Spleen (tissue), 11 donors: ENCODE measurements at regions not wholly inside any gene's neighbourhood (a gene's known extent, or its start where the extent isn't known, plus 50 kb on each side); places are given as distances from the start of the nearest gene placed in this dataset.

Source experiments
- DNase-seq: peaks from one replicate; pipeline ENCODE4 v3.0.0-alpha.2; 2020
- H3K27ac ChIP-seq, 8 donors: fragments of 200-600 bp; sonication (generic) in 7 of 8; 1 replicate in 4 of 8; 2 replicates in 4 of 8; pipeline versions ENCODE4 v1.5.0 to v1.8.0; 2016 to 2021; ENCODE audit warnings: inconsistent platforms in 4 of 8, mild to moderate bottlenecking in 4 of 8, moderate library complexity in 1 of 8
- H3K27me3 ChIP-seq, 7 donors: fragments of 200-600 bp; sonication (generic) in 6 of 7; replicated peaks in 1 of 7; 1 replicate in 4 of 7; 2 replicates in 3 of 7; pipeline versions ENCODE4 v1.5.0 to v1.8.0; 2016 to 2021; ENCODE audit warnings: inconsistent platforms in 3 of 7, mild to moderate bottlenecking in 1 of 7
- H3K36me3 ChIP-seq, 6 donors: fragments of 200-600 bp; sonication (generic) in 5 of 6; 1 replicate in 4 of 6; 2 replicates in 2 of 6; pipeline versions ENCODE4 v1.5.0 to v1.8.0; 2016 to 2021; ENCODE audit warnings: inconsistent platforms in 2 of 6
- H3K4me1 ChIP-seq, 6 donors: fragments of 200-600 bp; sonication (generic) in 5 of 6; 1 replicate in 3 of 6; 2 replicates in 3 of 6; pipeline versions ENCODE4 v1.5.0 to v1.8.0; 2016 to 2021; ENCODE audit warnings: inconsistent platforms in 3 of 6
- H3K4me3 ChIP-seq, 8 donors: fragments of 200-600 bp; sonication (generic) in 7 of 8; 1 replicate in 4 of 8; 2 replicates in 4 of 8; pipeline versions ENCODE4 v1.5.0 to v1.8.0; 2016 to 2021; ENCODE audit warnings: inconsistent platforms in 4 of 8, mild to moderate bottlenecking in 4 of 8, moderate library complexity in 2 of 8
- H3K9me3 ChIP-seq, 8 donors: fragments of 200-600 bp; sonication (generic) in 7 of 8; 1 replicate in 4 of 8; 2 replicates in 4 of 8; pipeline versions ENCODE4 v1.5.0 to v1.8.0; 2016 to 2021; ENCODE audit warnings: inconsistent platforms in 4 of 8
- POLR2A ChIP-seq, 3 donors: fragments of 450-650 bp; IDR thresholded peaks; one replicate each; pipeline ENCODE4 v1.5.1; 2017; ENCODE audit warnings: antibody characterized with exemption in 3 of 3, mild to moderate bottlenecking in 1 of 3
- POLR2AphosphoS5 ChIP-seq, 3 donors: sonication (generic); formaldehyde crosslinking; IDR thresholded peaks; one replicate each; pipeline ENCODE4 v1.5.1; 2017; ENCODE audit warnings: antibody characterized with exemption in 3 of 3
- WGBS, 5 donors: extraction: QIAGEN DNeasy Blood & Tissue Kit in 3 of 5; methylation state at CpG; one replicate each; pipeline versions ENCODE4 v1.1.5 to v1.1.7; 2013 to 2018; 5-methylcytosine and 5-hydroxymethylcytosine counted together
- intact Hi-C: fragments of 100-400 bp; cut with DNase I; formaldehyde crosslinking; loops from one replicate; pipeline ENCODE4 v1.15.0; 2023; ENCODE audit warnings: low total_unique reads
- TF ChIP-seq, protein P1 (sequence below), 11 experiments: fragments of 200-600 bp in 7 of 11; fragments of 450-650 bp in 4 of 11; sonication (generic) in 4 of 11; IDR thresholded peaks in 8 of 11; conservative IDR thresholded peaks in 3 of 11; 1 replicate in 7 of 11; 2 replicates in 4 of 11; pipeline versions ENCODE4 v1.4.0 to v1.8.0; 2016 to 2021; ENCODE audit warnings: antibody characterized with exemption in 11 of 11, inconsistent platforms in 4 of 11, mild to moderate bottlenecking in 1 of 11
- donor health status: healthy with polysubstance abuse.
- donor health status: DM: no; HTN: no; CAD: no; lungs with moderate emphysema.
- donor health status: DM: no; HTN: no; CAD: no.
- donor health status: Bipolar disorder and iron deficiency.
- donor health status: healthy.
- donor health status: DM: no; HTN: no; CAD: no.
- donor health status: DM: yes; HTN: yes; CAD: no.

DNA sequence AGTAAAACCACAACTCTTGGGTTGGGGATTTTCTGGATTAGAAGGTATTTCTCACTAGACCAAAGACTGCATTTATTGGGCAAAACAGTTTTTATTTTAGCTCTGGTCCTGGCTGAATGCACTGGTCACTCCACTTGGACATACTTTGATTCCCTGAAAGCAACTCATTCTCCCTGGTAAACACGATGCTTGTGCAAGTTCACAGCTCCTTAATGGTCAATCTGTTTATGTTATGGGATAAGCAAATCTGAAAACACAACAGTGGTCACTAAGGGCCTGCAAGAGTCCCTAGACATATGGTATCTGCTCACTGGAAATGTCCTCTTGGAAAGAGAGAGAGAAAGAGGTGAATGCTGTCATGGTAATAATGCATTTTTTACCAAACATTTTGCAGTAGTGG is 559.8 kb downstream of the CDH26 start:
- Histone ChIP-seq H3K4me1 (no peaks in the 10 kb centered on the region), H3K4me3 (no peak overlapping the region), H3K36me3 (no peaks in the 10 kb centered on the region), H3K27me3 (no peaks in the 10 kb centered on the region), H3K9me3 (peaks cover 0 to 7% (median 0%) of the 10 kb centered on the region in 8 donors), H3K27ac (no peak overlapping the region)
- WGBS, 5 donors, result 80 to 87% (median 83%) methylated on average over 1 of the region's 1 CpG
- TF ChIP-seq POLR2A (IDR thresholded peaks at IDR 0.05) (no peak), POLR2AphosphoS5 (IDR thresholded peaks at IDR 0.05) (no peak)
- TF ChIP-seq, protein P1, sequence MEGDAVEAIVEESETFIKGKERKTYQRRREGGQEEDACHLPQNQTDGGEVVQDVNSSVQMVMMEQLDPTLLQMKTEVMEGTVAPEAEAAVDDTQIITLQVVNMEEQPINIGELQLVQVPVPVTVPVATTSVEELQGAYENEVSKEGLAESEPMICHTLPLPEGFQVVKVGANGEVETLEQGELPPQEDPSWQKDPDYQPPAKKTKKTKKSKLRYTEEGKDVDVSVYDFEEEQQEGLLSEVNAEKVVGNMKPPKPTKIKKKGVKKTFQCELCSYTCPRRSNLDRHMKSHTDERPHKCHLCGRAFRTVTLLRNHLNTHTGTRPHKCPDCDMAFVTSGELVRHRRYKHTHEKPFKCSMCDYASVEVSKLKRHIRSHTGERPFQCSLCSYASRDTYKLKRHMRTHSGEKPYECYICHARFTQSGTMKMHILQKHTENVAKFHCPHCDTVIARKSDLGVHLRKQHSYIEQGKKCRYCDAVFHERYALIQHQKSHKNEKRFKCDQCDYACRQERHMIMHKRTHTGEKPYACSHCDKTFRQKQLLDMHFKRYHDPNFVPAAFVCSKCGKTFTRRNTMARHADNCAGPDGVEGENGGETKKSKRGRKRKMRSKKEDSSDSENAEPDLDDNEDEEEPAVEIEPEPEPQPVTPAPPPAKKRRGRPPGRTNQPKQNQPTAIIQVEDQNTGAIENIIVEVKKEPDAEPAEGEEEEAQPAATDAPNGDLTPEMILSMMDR (IDR thresholded peaks at IDR 0.05 in 8 of 11, conservative IDR thresholded peaks at IDR 0.05 in 3 of 11), result no peak
- intact Hi-C loops, result no loop called here
- no peak for DNase-seq

DNA sequence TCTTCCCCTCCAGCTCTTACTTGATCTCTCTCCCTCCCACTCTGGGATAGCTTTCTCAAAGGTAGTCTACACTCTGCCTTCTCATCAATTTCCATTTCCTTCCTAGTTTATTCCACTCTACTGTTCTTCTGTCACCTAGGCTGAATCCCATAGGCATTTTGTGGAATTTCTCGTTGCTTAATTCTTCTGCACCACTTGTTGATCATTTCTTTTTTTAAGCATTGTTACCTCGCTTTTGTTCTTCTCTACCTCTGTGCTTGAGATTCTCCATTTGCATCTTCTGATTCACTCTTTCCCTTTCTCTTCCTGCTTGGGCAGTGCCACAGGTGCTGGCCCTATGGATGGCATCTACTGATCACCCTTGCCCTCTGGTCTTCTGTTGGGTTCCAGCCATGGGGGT is 567.2 kb downstream of the CDH26 start:
- Histone ChIP-seq H3K4me1 (no peaks in the 10 kb centered on the region), H3K27ac (no peak overlapping the region), H3K27me3 (no peaks in the 10 kb centered on the region), H3K4me3 (no peak overlapping the region), H3K9me3 (no peaks in the 10 kb centered on the region), H3K36me3 (no peaks in the 10 kb centered on the region)
- intact Hi-C loops, result no loop called here
- WGBS, 5 donors, result 81 to 91% (median 84%) methylated on average over 2 of the region's 2 CpGs
- no peak for DNase-seq
- TF ChIP-seq POLR2AphosphoS5 (IDR thresholded peaks at IDR 0.05) (no peak), POLR2A (IDR thresholded peaks at IDR 0.05) (no peak)
- TF ChIP-seq, protein P1 (IDR thresholded peaks at IDR 0.05 in 8 of 11, conservative IDR thresholded peaks at IDR 0.05 in 3 of 11), result no peak

DNA sequence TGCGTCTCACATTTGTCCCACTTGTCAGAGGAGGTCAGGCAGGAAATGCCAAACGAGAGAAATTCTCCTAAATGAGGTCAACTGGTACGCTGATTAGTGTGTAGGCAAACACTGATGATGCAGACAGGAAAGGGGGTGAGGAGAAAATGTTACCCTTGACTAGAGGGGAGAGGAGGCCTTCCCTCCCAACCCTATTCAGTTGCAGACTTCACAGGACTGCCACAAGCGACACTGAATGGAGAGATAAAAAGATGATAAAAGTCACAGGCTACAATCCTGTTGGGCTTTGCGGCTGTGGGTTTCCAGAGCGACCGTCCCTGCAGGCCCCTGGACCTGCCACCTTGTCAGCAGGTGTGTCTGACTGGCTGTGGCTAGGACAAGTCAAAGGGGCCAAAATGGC is 569.4 kb downstream of the CDH26 start:
- H3K9me3 ChIP-seq, result no peaks in the 10 kb centered on the region
- no peaks in the 10 kb centered on the region for H3K27me3 ChIP-seq
- no peak for TF ChIP-seq POLR2A (IDR thresholded peaks at IDR 0.05)
- TF ChIP-seq, protein P1 (IDR thresholded peaks at IDR 0.05 in 8 of 11, conservative IDR thresholded peaks at IDR 0.05 in 3 of 11), result no peak
- TF ChIP-seq POLR2AphosphoS5 (IDR thresholded peaks at IDR 0.05), result no peak
- no peak overlapping the region for H3K27ac ChIP-seq
- no peak for DNase-seq
- no peaks in the 10 kb centered on the region for H3K4me1 ChIP-seq
- 62 to 72% (median 66%) methylated on average over 7 of the region's 7 CpGs for whole genome bisulfite sequencing, 5 donors
- H3K4me3 ChIP-seq, result no peak overlapping the region
- intact Hi-C loops, result no loop called here
- no peaks in the 10 kb centered on the region for H3K36me3 ChIP-seq

DNA sequence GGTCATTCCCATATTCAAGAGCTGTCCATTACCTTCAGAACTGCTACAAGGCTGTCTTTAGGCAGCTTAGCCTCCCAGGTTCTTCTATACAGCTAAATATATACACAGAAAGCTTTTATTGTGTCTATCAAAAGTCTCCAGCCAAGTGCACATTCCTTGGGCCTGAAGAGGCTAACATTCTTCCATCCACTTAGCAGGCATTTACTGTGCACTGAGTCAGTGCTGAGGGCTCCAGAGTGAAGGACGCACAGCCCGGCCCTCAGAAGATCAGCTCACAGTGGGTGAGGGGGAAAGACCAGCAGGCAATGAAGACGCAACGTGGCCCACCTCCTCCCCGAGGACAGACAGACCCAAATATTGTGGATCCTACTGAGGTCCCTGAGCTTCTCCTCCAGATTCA is 569.9 kb downstream of the CDH26 start:
- no peak overlapping the region for H3K27ac ChIP-seq
- H3K9me3 ChIP-seq, result no peaks in the 10 kb centered on the region
- intact Hi-C loops, result no loop called here
- H3K4me1 ChIP-seq, result no peaks in the 10 kb centered on the region
- no peak for DNase-seq
- H3K36me3 ChIP-seq, result no peaks in the 10 kb centered on the region
- WGBS, 5 donors, result 75 to 98% (median 83%) methylated on average over 5 of the region's 5 CpGs
- no peaks in the 10 kb centered on the region for H3K27me3 ChIP-seq
- no peak overlapping the region for H3K4me3 ChIP-seq
- TF ChIP-seq, protein P1 (IDR thresholded peaks at IDR 0.05 in 8 of 11, conservative IDR thresholded peaks at IDR 0.05 in 3 of 11), result no peak
